Liver (tissue), 3 donors: ENCODE measurements at regions not wholly inside any gene's neighbourhood (a gene's known extent, or its start where the extent isn't known, plus 50 kb on each side); places are given as distances from the start of the nearest gene placed in this dataset.

Source experiments
- EGR1 ChIP-seq, 2 donors: IDR thresholded peaks; 2 replicates each; pipeline ENCODE4 v1.6.1; 2016 to 2018; ENCODE audit warnings: antibody characterized with exemption in 2 of 2, low read depth in 2 of 2
- FOXA1 ChIP-seq: IDR thresholded peaks from 2 replicates; pipeline ENCODE4 v1.6.1; 2016; ENCODE audit warnings: antibody characterized with exemption
- GABPA ChIP-seq, 2 donors: IDR thresholded peaks in 1 of 2; conservative IDR thresholded peaks in 1 of 2; 2 replicates each; pipeline ENCODE4 v1.6.1; 2016; ENCODE audit warnings: antibody characterized with exemption in 2 of 2, mild to moderate bottlenecking in 1 of 2, moderate library complexity in 1 of 2
- JUND ChIP-seq, 2 donors: IDR thresholded peaks; 2 replicates each; pipeline ENCODE4 v1.6.1; 2016; ENCODE audit warnings: antibody characterized with exemption in 2 of 2
- NR2F2 ChIP-seq: IDR thresholded peaks from 2 replicates; pipeline ENCODE4 v1.6.1; 2016; ENCODE audit warnings: antibody characterized with exemption
- RAD21 ChIP-seq, 2 donors: IDR thresholded peaks; 2 replicates each; pipeline ENCODE4 v1.6.1; 2016; ENCODE audit warnings: antibody characterized with exemption in 2 of 2, mild to moderate bottlenecking in 2 of 2
- SP1 ChIP-seq: IDR thresholded peaks from 2 replicates; pipeline ENCODE4 v1.6.1; 2018; ENCODE audit warnings: antibody characterized with exemption, mild to moderate bottlenecking
- TAF1 ChIP-seq: conservative IDR thresholded peaks from 2 replicates; pipeline ENCODE4 v1.6.1; 2016; ENCODE audit warnings: antibody characterized with exemption, mild to moderate bottlenecking
- YY1 ChIP-seq: IDR thresholded peaks from 2 replicates; pipeline ENCODE4 v1.6.1; 2016; ENCODE audit warnings: antibody characterized with exemption, mild to moderate bottlenecking
- TF ChIP-seq, protein P1 (sequence below): fragments of 150-350 bp; IDR thresholded peaks from 2 replicates; pipeline ENCODE4 v1.5.1; 2017; ENCODE audit warnings: improper control_type of control experiment, low read depth, low read length; ENCODE audit not compliant: missing input control
- TF ChIP-seq, protein P2 (sequence below): IDR thresholded peaks from 2 replicates; pipeline ENCODE4 v1.6.1; 2016; ENCODE audit warnings: antibody characterized with exemption
- TF ChIP-seq, protein P3 (sequence below): IDR thresholded peaks from 2 replicates; pipeline ENCODE4 v1.6.1; 2016; ENCODE audit warnings: antibody characterized with exemption, mild to moderate bottlenecking
- TF ChIP-seq, protein P4 (sequence below): IDR thresholded peaks from 2 replicates; pipeline ENCODE4 v1.6.1; 2016; ENCODE audit warnings: antibody characterized with exemption
- donor health status: healthy.
- donor health status: healthy.

- TF ChIP-seq, protein P1, sequence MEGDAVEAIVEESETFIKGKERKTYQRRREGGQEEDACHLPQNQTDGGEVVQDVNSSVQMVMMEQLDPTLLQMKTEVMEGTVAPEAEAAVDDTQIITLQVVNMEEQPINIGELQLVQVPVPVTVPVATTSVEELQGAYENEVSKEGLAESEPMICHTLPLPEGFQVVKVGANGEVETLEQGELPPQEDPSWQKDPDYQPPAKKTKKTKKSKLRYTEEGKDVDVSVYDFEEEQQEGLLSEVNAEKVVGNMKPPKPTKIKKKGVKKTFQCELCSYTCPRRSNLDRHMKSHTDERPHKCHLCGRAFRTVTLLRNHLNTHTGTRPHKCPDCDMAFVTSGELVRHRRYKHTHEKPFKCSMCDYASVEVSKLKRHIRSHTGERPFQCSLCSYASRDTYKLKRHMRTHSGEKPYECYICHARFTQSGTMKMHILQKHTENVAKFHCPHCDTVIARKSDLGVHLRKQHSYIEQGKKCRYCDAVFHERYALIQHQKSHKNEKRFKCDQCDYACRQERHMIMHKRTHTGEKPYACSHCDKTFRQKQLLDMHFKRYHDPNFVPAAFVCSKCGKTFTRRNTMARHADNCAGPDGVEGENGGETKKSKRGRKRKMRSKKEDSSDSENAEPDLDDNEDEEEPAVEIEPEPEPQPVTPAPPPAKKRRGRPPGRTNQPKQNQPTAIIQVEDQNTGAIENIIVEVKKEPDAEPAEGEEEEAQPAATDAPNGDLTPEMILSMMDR, result no peak
- TF ChIP-seq TAF1, result no peak
- no peak for TF ChIP-seq YY1
- TF ChIP-seq, protein P2, sequence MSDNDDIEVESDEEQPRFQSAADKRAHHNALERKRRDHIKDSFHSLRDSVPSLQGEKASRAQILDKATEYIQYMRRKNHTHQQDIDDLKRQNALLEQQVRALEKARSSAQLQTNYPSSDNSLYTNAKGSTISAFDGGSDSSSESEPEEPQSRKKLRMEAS, result no peak
- no peak for TF ChIP-seq FOXA1
- TF ChIP-seq GABPA (IDR thresholded peaks at IDR 0.05 in 1 of 2, conservative IDR thresholded peaks at IDR 0.05 in 1 of 2), result no peak
- no peak for TF ChIP-seq RAD21 (IDR thresholded peaks at IDR 0.05)
- TF ChIP-seq, protein P3, sequence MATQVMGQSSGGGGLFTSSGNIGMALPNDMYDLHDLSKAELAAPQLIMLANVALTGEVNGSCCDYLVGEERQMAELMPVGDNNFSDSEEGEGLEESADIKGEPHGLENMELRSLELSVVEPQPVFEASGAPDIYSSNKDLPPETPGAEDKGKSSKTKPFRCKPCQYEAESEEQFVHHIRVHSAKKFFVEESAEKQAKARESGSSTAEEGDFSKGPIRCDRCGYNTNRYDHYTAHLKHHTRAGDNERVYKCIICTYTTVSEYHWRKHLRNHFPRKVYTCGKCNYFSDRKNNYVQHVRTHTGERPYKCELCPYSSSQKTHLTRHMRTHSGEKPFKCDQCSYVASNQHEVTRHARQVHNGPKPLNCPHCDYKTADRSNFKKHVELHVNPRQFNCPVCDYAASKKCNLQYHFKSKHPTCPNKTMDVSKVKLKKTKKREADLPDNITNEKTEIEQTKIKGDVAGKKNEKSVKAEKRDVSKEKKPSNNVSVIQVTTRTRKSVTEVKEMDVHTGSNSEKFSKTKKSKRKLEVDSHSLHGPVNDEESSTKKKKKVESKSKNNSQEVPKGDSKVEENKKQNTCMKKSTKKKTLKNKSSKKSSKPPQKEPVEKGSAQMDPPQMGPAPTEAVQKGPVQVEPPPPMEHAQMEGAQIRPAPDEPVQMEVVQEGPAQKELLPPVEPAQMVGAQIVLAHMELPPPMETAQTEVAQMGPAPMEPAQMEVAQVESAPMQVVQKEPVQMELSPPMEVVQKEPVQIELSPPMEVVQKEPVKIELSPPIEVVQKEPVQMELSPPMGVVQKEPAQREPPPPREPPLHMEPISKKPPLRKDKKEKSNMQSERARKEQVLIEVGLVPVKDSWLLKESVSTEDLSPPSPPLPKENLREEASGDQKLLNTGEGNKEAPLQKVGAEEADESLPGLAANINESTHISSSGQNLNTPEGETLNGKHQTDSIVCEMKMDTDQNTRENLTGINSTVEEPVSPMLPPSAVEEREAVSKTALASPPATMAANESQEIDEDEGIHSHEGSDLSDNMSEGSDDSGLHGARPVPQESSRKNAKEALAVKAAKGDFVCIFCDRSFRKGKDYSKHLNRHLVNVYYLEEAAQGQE, result no peak
- no peak for TF ChIP-seq SP1
- TF ChIP-seq, protein P4, sequence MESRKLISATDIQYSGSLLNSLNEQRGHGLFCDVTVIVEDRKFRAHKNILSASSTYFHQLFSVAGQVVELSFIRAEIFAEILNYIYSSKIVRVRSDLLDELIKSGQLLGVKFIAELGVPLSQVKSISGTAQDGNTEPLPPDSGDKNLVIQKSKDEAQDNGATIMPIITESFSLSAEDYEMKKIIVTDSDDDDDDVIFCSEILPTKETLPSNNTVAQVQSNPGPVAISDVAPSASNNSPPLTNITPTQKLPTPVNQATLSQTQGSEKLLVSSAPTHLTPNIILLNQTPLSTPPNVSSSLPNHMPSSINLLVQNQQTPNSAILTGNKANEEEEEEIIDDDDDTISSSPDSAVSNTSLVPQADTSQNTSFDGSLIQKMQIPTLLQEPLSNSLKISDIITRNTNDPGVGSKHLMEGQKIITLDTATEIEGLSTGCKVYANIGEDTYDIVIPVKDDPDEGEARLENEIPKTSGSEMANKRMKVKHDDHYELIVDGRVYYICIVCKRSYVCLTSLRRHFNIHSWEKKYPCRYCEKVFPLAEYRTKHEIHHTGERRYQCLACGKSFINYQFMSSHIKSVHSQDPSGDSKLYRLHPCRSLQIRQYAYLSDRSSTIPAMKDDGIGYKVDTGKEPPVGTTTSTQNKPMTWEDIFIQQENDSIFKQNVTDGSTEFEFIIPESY, result no peak
- TF ChIP-seq EGR1 (IDR thresholded peaks at IDR 0.05; ENCODE audit: low read depth in 2 of 2), result no peak
- TF ChIP-seq NR2F2, result no peak
- TF ChIP-seq JUND (IDR thresholded peaks at IDR 0.05), result no peak
Measured at GRCh38 chr2:16978301-16978700, 312.7 kb upstream of the CYRIA start.
